ENCODE measurements at regions not wholly inside any gene's neighbourhood (a gene's known extent, or its start where the extent isn't known, plus 50 kb on each side); places are given as distances from the start of the nearest gene placed in this dataset.

- TF ChIP-seq FOXA3 (CRISPR knock-in tag; conservative IDR thresholded peaks at IDR 0.05 in 1 of 2, IDR thresholded peaks at IDR 0.05 in 1 of 2) (no peak), POLR2A (conservative IDR thresholded peaks at IDR 0.05) (no peak), TOE1 (IDR thresholded peaks at IDR 0.05; ENCODE audit: borderline replicate concordance) (peak; percentile 70; the same call in 1 of the 2 replicates), TOE1 (CRISPR knock-in tag; IDR thresholded peaks at IDR 0.05; ENCODE audit: borderline replicate concordance, low read depth) (no peak), CXXC5 (CRISPR knock-in tag; IDR thresholded peaks at IDR 0.05) (peak; percentile 56), TAF9B (IDR thresholded peaks at IDR 0.05; ENCODE audit: partially characterized antibody) (peak; percentile 40), SAP30 (IDR thresholded peaks at IDR 0.05; ENCODE audit: borderline replicate concordance, insufficient read depth, low read depth, low read length, poor library complexity, severe bottlenecking) (no peak), TCF7L2 (IDR thresholded peaks at IDR 0.05; ENCODE audit: low read depth, low read length) (no peak), HCFC1 (IDR thresholded peaks at IDR 0.05; ENCODE audit: low read depth, low read length) (no peak), HDAC3 (IDR thresholded peaks at IDR 0.05; ENCODE audit: borderline replicate concordance, partially characterized antibody) (peak; percentile 84), TFAM (CRISPR knock-in tag; conservative IDR thresholded peaks at IDR 0.05) (no peak), FOXM1 (IDR thresholded peaks at IDR 0.05; ENCODE audit: low read depth) (peak; percentile 90; the same call in 1 of the 2 replicates), FOXM1 (CRISPR knock-in tag; IDR thresholded peaks at IDR 0.05; ENCODE audit: low read depth) (no peak), HDAC6 (IDR thresholded peaks at IDR 0.05; ENCODE audit: low read depth, low read length) (no peak), RNF219 (CRISPR knock-in tag; IDR thresholded peaks at IDR 0.05) (no peak), BRF1 (IDR thresholded peaks at IDR 0.05; ENCODE audit: borderline replicate concordance, extremely low read depth, insufficient read length) (no peak), CBFA2T3 (IDR thresholded peaks at IDR 0.05) (peak; percentile 95), EZH2 (IDR thresholded peaks at IDR 0.05; ENCODE audit: borderline replicate concordance, low read depth, low read length) (no peak), POLR3G (IDR thresholded peaks at IDR 0.05; ENCODE audit: extremely low read depth, insufficient read length, insufficient replicate concordance) (no peak), SMARCB1 (IDR thresholded peaks at IDR 0.05; ENCODE audit: insufficient read length, low read depth) (no peak), SIX5 (IDR thresholded peaks at IDR 0.05; ENCODE audit: borderline replicate concordance in 1 of 2, insufficient read depth in 1 of 2, low read depth in 1 of 2, low read length in 2 of 2) (no peak), SMAD4 (CRISPR knock-in tag; conservative IDR thresholded peaks at IDR 0.05) (0 out of 2 replicates have a peak, but pooled peaks have one; percentile 60), RUNX1 (IDR thresholded peaks at IDR 0.05; ENCODE audit: low read depth) (no peak)
- TF ChIP-seq, protein P1, sequence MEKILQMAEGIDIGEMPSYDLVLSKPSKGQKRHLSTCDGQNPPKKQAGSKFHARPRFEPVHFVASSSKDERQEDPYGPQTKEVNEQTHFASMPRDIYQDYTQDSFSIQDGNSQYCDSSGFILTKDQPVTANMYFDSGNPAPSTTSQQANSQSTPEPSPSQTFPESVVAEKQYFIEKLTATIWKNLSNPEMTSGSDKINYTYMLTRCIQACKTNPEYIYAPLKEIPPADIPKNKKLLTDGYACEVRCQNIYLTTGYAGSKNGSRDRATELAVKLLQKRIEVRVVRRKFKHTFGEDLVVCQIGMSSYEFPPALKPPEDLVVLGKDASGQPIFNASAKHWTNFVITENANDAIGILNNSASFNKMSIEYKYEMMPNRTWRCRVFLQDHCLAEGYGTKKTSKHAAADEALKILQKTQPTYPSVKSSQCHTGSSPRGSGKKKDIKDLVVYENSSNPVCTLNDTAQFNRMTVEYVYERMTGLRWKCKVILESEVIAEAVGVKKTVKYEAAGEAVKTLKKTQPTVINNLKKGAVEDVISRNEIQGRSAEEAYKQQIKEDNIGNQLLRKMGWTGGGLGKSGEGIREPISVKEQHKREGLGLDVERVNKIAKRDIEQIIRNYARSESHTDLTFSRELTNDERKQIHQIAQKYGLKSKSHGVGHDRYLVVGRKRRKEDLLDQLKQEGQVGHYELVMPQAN (IDR thresholded peaks at IDR 0.05; ENCODE audit: borderline replicate concordance) = no peak
- TF ChIP-seq, protein P2, sequence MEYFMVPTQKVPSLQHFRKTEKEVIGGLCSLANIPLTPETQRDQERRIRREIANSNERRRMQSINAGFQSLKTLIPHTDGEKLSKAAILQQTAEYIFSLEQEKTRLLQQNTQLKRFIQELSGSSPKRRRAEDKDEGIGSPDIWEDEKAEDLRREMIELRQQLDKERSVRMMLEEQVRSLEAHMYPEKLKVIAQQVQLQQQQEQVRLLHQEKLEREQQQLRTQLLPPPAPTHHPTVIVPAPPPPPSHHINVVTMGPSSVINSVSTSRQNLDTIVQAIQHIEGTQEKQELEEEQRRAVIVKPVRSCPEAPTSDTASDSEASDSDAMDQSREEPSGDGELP (CRISPR knock-in tag; IDR thresholded peaks at IDR 0.05; ENCODE audit: borderline replicate concordance) = no peak
Observed at GRCh38 chr6:139497345-139497961, 123.0 kb upstream of the CITED2 start (continued).

Data from K562 (cell line).